ENCODE measurements at regions not wholly inside any gene's neighbourhood (a gene's known extent, or its start where the extent isn't known, plus 50 kb on each side); places are given as distances from the start of the nearest gene placed in this dataset.

GRCh38 chr7:121459148-121459547 lies 63.0 kb upstream of the FAM3C start:
- TF ChIP-seq POLR2A (IDR thresholded peaks at IDR 0.05; ENCODE audit: low read length) (no peak), GATA1 (IDR thresholded peaks at IDR 0.05; ENCODE audit: low read depth, low read length) (no peak)
